OCI-LY1 (cell line): ENCODE measurements at regions not wholly inside any gene's neighbourhood (a gene's known extent, or its start where the extent isn't known, plus 50 kb on each side); places are given as distances from the start of the nearest gene placed in this dataset.

Experiments used
- H2AFZ ChIP-seq: fragments of 200-600 bp; sonication (generic), shearing (Covaris generic); 2 replicates; pipeline ENCODE4 v1.6.0; 2014; ENCODE audit warnings: antibody characterized with exemption, mild to moderate bottlenecking, low read length
- H3F3A ChIP-seq: fragments of 200-600 bp; sonication (generic), shearing (Covaris generic); 2 replicates; pipeline ENCODE4 v1.6.0; 2014; ENCODE audit warnings: mild to moderate bottlenecking, antibody characterized with exemption, low read length, moderate library complexity; ENCODE audit not compliant: insufficient read depth
- H3K27ac ChIP-seq: fragments of 200-600 bp; sonication (generic); 2 replicates; pipeline ENCODE4 v1.5.1; 2014; ENCODE audit warnings: low read length, mixed run types, mild to moderate bottlenecking, low read depth; ENCODE audit not compliant: poor library complexity, severe bottlenecking
- H3K27me3 ChIP-seq: fragments of 200-600 bp; sonication (generic); 2 replicates; pipeline ENCODE4 v1.6.0; 2014; ENCODE audit warnings: antibody characterized with exemption, mild to moderate bottlenecking, low read length, moderate library complexity; ENCODE audit not compliant: insufficient read depth
- H3K36me3 ChIP-seq: fragments of 200-600 bp; sonication (generic); 2 replicates; pipeline ENCODE4 v1.6.1; 2014; ENCODE audit warnings: mild to moderate bottlenecking, antibody characterized with exemption, low read length, moderate library complexity, mixed read lengths; ENCODE audit not compliant: insufficient read depth
- H3K4me1 ChIP-seq: fragments of 200-600 bp; sonication (generic); 2 replicates; pipeline ENCODE4 v1.5.1; 2014; ENCODE audit warnings: mild to moderate bottlenecking, low read length, moderate library complexity; ENCODE audit not compliant: insufficient read depth, severe bottlenecking
- H3K4me2 ChIP-seq: fragments of 200-600 bp; sonication (generic), shearing (Covaris generic); 2 replicates; pipeline ENCODE4 v1.6.1; 2014; ENCODE audit warnings: low read length
- H3K4me3 ChIP-seq: fragments of 200-600 bp; sonication (generic); 2 replicates; pipeline ENCODE4 v1.5.1; 2014; ENCODE audit warnings: low read length, low read depth, mild to moderate bottlenecking, mixed read lengths; ENCODE audit not compliant: poor library complexity, severe bottlenecking
- H3K79me2 ChIP-seq: fragments of 200-600 bp; shearing (Covaris generic); 2 replicates; pipeline ENCODE4 v1.6.1; 2016; ENCODE audit warnings: mixed run types, low read length, mixed read lengths; ENCODE audit not compliant: insufficient read depth
- H3K9ac ChIP-seq: fragments of 200-600 bp; sonication (generic), shearing (Covaris generic); 2 replicates; pipeline ENCODE4 v1.6.1; 2014; ENCODE audit warnings: mild to moderate bottlenecking, low read length, mixed read lengths
- H3K9me2 ChIP-seq: fragments of 200-600 bp; sonication (generic), shearing (Covaris generic); 2 replicates; pipeline ENCODE4 v1.6.1; 2014; ENCODE audit warnings: low read depth, mild to moderate bottlenecking, low read length, mixed read lengths
- H3K9me3 ChIP-seq: fragments of 200-600 bp; shearing (Covaris generic); 2 replicates; pipeline ENCODE4 v1.6.1; 2014; ENCODE audit warnings: low read length, mixed read lengths
- H4K20me1 ChIP-seq: fragments of 200-600 bp; sonication (generic), shearing (Covaris generic); 2 replicates; pipeline ENCODE4 v1.6.0; 2016; ENCODE audit warnings: mild to moderate bottlenecking, low read length; ENCODE audit not compliant: insufficient read depth
- CTCF ChIP-seq: fragments of 200-600 bp; sonication (generic), shearing (Covaris generic); IDR thresholded peaks from 2 replicates; pipeline ENCODE4 v1.5.1; 2017; ENCODE audit warnings: mild to moderate bottlenecking, antibody characterized with exemption, low read length, moderate library complexity, mixed read lengths
- EZH2 ChIP-seq: fragments of 200-600 bp; sonication (generic), shearing (Covaris generic); IDR thresholded peaks from 2 replicates; pipeline ENCODE4 v1.8.0; 2017; ENCODE audit warnings: borderline replicate concordance, mixed run types, mild to moderate bottlenecking, antibody characterized with exemption, low read length, moderate library complexity, mixed read lengths

GRCh38 chr12:65681226-65681625 is 143.1 kb upstream of the HMGA2 start:
- no peaks in the 10 kb centered on the region for H3K79me2 ChIP-seq
- H3K9me2 ChIP-seq, result no peaks in the 10 kb centered on the region
- H3K9ac ChIP-seq, result no peak overlapping the region
- H2AFZ ChIP-seq, result no peak overlapping the region
- H3K4me2 ChIP-seq, result no peak overlapping the region
- H3K27me3 ChIP-seq, result no peaks in the 10 kb centered on the region
- H3K36me3 ChIP-seq, result no peaks in the 10 kb centered on the region
- no peak overlapping the region for H3K4me3 ChIP-seq
- H4K20me1 ChIP-seq, result no peaks in the 10 kb centered on the region
- no peak overlapping the region for H3K27ac ChIP-seq
- H3K9me3 ChIP-seq, result no peaks in the 10 kb centered on the region
- no peak for TF ChIP-seq EZH2
- TF ChIP-seq CTCF, result no peak
- no peaks in the 10 kb centered on the region for H3K4me1 ChIP-seq
- no peaks in the 10 kb centered on the region for H3F3A ChIP-seq

- Histone ChIP-seq H2AFZ (no peak overlapping the region), H3F3A (no peaks in the 10 kb centered on the region), H3K4me2 (no peak overlapping the region), H3K27me3 (no peaks in the 10 kb centered on the region), H3K36me3 (no peaks in the 10 kb centered on the region), H3K79me2 (no peaks in the 10 kb centered on the region), H4K20me1 (no peaks in the 10 kb centered on the region), H3K4me1 (no peaks in the 10 kb centered on the region), H3K4me3 (no peak overlapping the region), H3K27ac (no peak overlapping the region), H3K9me2 (no peaks in the 10 kb centered on the region), H3K9me3 (no peaks in the 10 kb centered on the region), H3K9ac (no peak overlapping the region)
- TF ChIP-seq CTCF (no peak), EZH2 (no peak)
Measured at GRCh38 chr12:65682112-65682511, 142.2 kb upstream of the HMGA2 start.

GRCh38 chr12:65684906-65685305 is 139.4 kb upstream of the HMGA2 start:
- H3K4me3 ChIP-seq, result no peak overlapping the region
- H3K4me2 ChIP-seq, result no peak overlapping the region
- H2AFZ ChIP-seq, result no peak overlapping the region
- no peaks in the 10 kb centered on the region for H3K27me3 ChIP-seq
- no peaks in the 10 kb centered on the region for H4K20me1 ChIP-seq
- no peaks in the 10 kb centered on the region for H3K4me1 ChIP-seq
- TF ChIP-seq CTCF (no peak), EZH2 (no peak)
- no peaks in the 10 kb centered on the region for H3K9me3 ChIP-seq
- H3K9ac ChIP-seq, result no peak overlapping the region
- no peaks in the 10 kb centered on the region for H3K79me2 ChIP-seq
- H3F3A ChIP-seq, result no peaks in the 10 kb centered on the region
- H3K27ac ChIP-seq, result no peak overlapping the region
- no peaks in the 10 kb centered on the region for H3K36me3 ChIP-seq
- no peaks in the 10 kb centered on the region for H3K9me2 ChIP-seq
